Aorta (tissue), 5 donors: ENCODE measurements at regions not wholly inside any gene's neighbourhood (a gene's known extent, or its start where the extent isn't known, plus 50 kb on each side); places are given as distances from the start of the nearest gene placed in this dataset.

Experiments
- ATAC-seq: fragments of 200-7000 bp; cut with Tn5 transposase; one replicate; pipeline ENCODE4 v1.9.1; 2022; ENCODE audit warnings: moderate library complexity; ENCODE audit not compliant: low FRiP score
- DNase-seq, 2 donors: peaks; one replicate each; pipeline ENCODE4 v3.0.0-alpha.2; 2020
- H3K27ac ChIP-seq, 2 donors: one replicate each; pipeline ENCODE4 v1.5.1; 2013; ENCODE audit warnings: low read length in 2 of 2, mild to moderate bottlenecking in 2 of 2, moderate library complexity in 2 of 2, control low read depth in 1 of 2, inconsistent platforms in 1 of 2, low read depth in 1 of 2
- H3K27me3 ChIP-seq, 2 donors: one replicate each; pipeline ENCODE4 v1.6.1; 2013; ENCODE audit warnings: control low read depth in 1 of 2, low read length in 1 of 2, mild to moderate bottlenecking in 1 of 2, moderate library complexity in 1 of 2; ENCODE audit not compliant: insufficient read depth in 2 of 2, control insufficient read depth in 1 of 2
- H3K36me3 ChIP-seq, 2 donors: one replicate each; pipeline ENCODE4 v1.6.1; 2013; ENCODE audit warnings: control low read depth in 1 of 2, low read length in 1 of 2, mild to moderate bottlenecking in 1 of 2; ENCODE audit not compliant: insufficient read depth in 2 of 2, control insufficient read depth in 1 of 2
- H3K4me1 ChIP-seq, 2 donors: one replicate each; pipeline ENCODE4 v1.6.1; 2013; ENCODE audit warnings: low read length in 2 of 2, control low read depth in 1 of 2, mild to moderate bottlenecking in 1 of 2, moderate library complexity in 1 of 2; ENCODE audit not compliant: insufficient read depth in 2 of 2, control insufficient read depth in 1 of 2
- H3K4me3 ChIP-seq, 2 donors: one replicate each; pipeline ENCODE4 v1.5.1; 2013; ENCODE audit warnings: low read length in 2 of 2, control low read depth in 1 of 2, mild to moderate bottlenecking in 1 of 2
- H3K9me3 ChIP-seq: one replicate; pipeline ENCODE4 v1.6.1; 2013; ENCODE audit warnings: mild to moderate bottlenecking, low read length; ENCODE audit not compliant: control insufficient read depth
- WGBS, 2 donors: extraction: QIAGEN DNeasy Blood & Tissue Kit; methylation state at CpG; one replicate each; pipeline ENCODE4 v1.1.7; 2013; 5-methylcytosine and 5-hydroxymethylcytosine counted together
- intact Hi-C, 2 donors: fragments of 100-400 bp; cut with DNase I; formaldehyde crosslinking; loops; one replicate each; pipeline versions ENCODE4 v1.14.2 to v1.15.0; 2022
- donor health status: healthy with polysubstance abuse.
- donor health status: Bipolar disorder and iron deficiency.
- donor health status: DM: no; HTN: no; CAD: no.
- donor health status: DM: no; HTN: no; CAD: no.
- donor health status: DM: yes; HTN: yes; CAD: no.

DNA sequence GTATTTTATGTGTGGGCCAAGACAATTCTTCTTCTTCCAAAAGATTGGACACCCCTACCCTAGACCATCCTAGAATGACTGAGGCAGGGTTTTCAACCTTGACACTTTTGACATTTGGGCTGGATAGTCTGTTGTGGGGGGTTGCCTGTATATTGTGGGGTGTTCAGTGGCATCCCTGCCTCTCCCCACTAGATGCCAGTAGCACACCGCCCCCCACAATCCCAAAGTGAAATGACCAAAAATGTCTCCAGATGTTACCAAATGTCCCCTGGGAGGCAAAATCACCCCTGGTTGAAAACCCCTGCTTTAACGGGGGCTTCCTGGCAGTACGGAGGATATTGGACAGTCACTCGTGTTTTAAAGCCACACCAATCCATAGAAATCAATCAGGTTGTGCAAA is 219.6 kb downstream of the PHETA1 start:
- WGBS, 2 donors: 70 to 75% methylated on average over 4 of the region's 4 CpGs
- DNase-seq (no peak), ATAC-seq (no peak)
- peaks cover 0 to 2% of the 10 kb centered on the region in 2 donors for H3K27me3 ChIP-seq
- intact Hi-C loops: no loop called here
- H3K27ac ChIP-seq: no peak overlapping the region
- no peak overlapping the region for H3K4me3 ChIP-seq
- no peaks in the 10 kb centered on the region for H3K4me1 ChIP-seq
- no peaks in the 10 kb centered on the region for H3K9me3 ChIP-seq
- no peaks in the 10 kb centered on the region for H3K36me3 ChIP-seq

DNA sequence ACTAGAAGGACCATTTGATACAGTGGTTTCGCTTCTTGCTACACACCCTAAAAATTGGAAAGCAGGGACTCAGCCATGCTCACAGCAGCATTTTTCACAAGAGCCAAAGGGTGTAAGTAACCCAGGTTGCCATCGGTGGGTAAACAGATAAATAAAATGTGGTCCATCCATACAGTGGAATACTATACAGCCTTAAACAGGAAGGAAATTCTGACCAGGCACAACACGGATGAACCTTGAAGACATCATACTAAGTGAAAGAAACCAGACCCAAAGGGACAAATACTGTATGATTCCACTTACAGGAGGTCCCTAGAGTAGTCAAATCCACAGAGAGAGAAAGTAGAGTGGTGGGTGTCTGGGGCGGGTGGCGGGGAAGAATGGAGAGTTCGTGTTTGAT is 220.9 kb downstream of the PHETA1 start:
- DNase-seq (no peak), ATAC-seq (no peak)
- WGBS, 2 donors: 94% methylated on average over 6 of the region's 6 CpGs
- Histone ChIP-seq H3K36me3 (no peaks in the 10 kb centered on the region), H3K4me1 (no peaks in the 10 kb centered on the region), H3K27ac (no peak overlapping the region), H3K27me3 (no peaks in the 10 kb centered on the region), H3K4me3 (no peak overlapping the region), H3K9me3 (no peaks in the 10 kb centered on the region)
- intact Hi-C loops: no loop called here

DNA sequence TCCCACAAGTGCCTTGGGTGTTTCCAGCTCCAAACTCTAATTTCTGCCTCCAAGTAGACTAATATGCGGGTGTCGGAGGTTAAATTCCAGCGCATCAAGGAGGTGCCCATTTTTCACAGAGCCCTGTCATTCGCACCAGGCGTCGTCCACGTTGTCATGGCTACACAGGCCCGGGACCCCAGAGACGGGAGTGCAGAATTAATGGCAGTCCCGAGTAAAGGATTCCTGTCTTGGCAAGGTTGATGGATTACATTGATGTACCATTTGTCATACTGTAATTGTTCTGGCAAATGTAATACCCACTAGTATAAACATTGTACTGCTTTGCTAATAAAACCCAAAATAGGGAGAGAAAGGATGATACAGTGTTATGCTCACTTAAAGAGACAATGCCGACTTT is 222.9 kb upstream of the MYL2 start:
- WGBS, 2 donors: 11 to 14% methylated on average over 11 of the region's 11 CpGs
- Histone ChIP-seq H3K27ac (no peak overlapping the region), H3K9me3 (no peaks in the 10 kb centered on the region), H3K36me3 (no peaks in the 10 kb centered on the region), H3K27me3 (no peaks in the 10 kb centered on the region), H3K4me1 (no peaks in the 10 kb centered on the region), H3K4me3 (no peak overlapping the region)
- ATAC-seq (no peak), DNase-seq (no peak)
- intact Hi-C loops: no loop called here

DNA sequence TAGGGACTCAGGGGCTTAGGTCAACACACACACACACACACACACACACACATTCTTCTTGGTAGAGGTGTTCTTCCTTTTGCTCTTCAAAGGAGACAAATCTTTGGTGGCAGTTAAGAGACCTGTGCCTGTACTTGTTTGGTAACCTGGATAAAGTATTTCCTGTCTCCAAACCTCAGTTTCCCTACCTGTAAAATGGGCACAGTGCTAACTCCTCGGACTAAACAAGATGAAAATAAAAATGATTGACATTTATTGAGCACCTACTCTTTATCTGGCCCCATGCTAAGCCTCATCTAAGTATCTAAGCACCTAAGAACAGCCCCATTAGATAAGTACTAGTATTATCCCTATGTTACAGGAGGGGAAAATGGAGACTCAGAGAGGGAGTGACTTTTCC is 220.8 kb upstream of the MYL2 start:
- no peak for ATAC-seq
- H3K27me3 ChIP-seq: no peaks in the 10 kb centered on the region
- WGBS, 2 donors: 77 to 90% methylated on average over 1 of the region's 1 CpG
- no peaks in the 10 kb centered on the region for H3K9me3 ChIP-seq
- H3K4me3 ChIP-seq: no peak overlapping the region
- H3K36me3 ChIP-seq: no peaks in the 10 kb centered on the region
- intact Hi-C loops: no loop called here
- DNase-seq: no peak
- H3K4me1 ChIP-seq: no peaks in the 10 kb centered on the region
- no peak overlapping the region for H3K27ac ChIP-seq

DNA sequence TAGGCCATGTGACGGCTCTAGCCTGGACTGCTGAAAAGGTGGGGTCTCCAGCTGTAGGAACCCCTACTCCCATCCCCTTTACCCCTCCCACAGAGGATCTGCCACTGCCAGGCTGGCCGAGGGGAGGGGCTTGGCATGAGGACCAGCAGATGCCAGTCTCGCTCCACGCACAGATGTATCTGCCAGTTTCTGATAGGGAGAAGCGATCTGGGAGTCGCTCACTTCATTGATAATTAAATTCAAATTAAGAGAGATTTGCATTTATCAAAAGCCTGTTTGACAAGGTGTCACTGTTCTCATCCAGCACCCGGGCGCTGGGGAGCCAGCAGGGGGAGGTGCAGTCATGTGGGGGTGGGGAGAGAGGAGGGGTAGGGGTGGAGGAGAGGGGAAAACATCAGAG is 217.6 kb upstream of the MYL2 start:
- H3K36me3 ChIP-seq: no peaks in the 10 kb centered on the region
- no peaks in the 10 kb centered on the region for H3K4me1 ChIP-seq
- DNase-seq: no peak
- no peaks in the 10 kb centered on the region for H3K27me3 ChIP-seq
- intact Hi-C loops: no loop called here
- no peak overlapping the region for H3K27ac ChIP-seq
- no peak overlapping the region for H3K4me3 ChIP-seq
- no peak for ATAC-seq
- H3K9me3 ChIP-seq: peaks cover 2% of the 10 kb centered on the region
- 54 to 64% methylated on average over 8 of the region's 8 CpGs for WGBS, 2 donors

DNA sequence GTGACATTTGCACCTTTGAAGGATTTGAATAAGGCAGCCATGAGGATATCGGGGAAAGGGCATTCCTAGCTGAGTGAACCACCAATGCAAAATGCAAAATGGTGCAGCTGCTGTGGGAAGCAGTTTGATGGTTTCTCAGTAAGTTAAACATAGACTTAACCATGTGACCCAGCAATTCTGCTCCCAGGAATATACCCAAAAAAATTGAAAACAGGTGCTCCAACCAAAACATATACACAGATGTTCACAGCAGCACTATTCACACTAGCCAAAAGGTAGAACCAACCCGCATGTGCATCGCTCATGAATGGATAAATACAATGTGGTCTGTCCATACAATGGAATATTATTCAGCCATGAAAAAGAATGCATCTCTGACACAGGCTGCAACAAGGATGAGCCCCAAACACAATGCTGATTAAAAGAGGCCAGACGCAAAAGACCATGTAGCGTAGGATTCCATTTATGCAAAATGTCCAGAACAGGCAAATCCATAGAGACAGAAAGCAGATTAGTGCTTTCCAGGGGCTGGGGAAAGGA is 215.0 kb upstream of the MYL2 start:
- 97% methylated on average over 5 of the region's 5 CpGs for WGBS, 2 donors

DNA sequence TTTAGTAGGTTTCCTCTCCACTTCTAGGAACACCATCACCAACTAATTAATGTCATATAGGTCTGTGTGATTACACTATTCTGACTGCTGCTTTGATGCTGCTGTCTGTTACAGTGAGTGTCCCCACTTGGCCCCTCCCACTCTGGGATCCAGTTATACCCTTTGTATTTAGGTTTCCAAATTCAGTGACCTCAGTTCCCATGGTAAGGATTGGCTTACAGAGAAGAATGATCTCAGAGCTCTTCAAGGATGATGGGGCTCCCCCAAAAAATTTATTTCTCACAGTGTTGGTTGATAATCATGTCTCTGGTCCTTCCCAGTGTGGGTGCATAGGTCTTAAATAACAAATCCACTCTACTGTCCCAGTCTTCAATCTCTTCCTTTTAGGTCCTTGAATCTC is 210.0 kb upstream of the MYL2 start:
- Histone ChIP-seq H3K27me3 (peaks cover 0 to 2% of the 10 kb centered on the region in 2 donors), H3K4me1 (no peaks in the 10 kb centered on the region), H3K4me3 (no peak overlapping the region), H3K27ac (no peak overlapping the region), H3K9me3 (peaks cover 2% of the 10 kb centered on the region), H3K36me3 (no peaks in the 10 kb centered on the region)
- no peak for ATAC-seq
- intact Hi-C loops: no loop called here
- no peak for DNase-seq

More for the DNA sequence above, 215.0 kb upstream of the MYL2 start:
- Histone ChIP-seq H3K9me3 (peaks cover 2% of the 10 kb centered on the region), H3K4me1 (no peaks in the 10 kb centered on the region), H3K36me3 (no peaks in the 10 kb centered on the region), H3K27me3 (no peaks in the 10 kb centered on the region), H3K4me3 (no peak overlapping the region), H3K27ac (no peak overlapping the region)
- no peak for ATAC-seq
- no peak for DNase-seq
- intact Hi-C loops: no loop called here

DNA sequence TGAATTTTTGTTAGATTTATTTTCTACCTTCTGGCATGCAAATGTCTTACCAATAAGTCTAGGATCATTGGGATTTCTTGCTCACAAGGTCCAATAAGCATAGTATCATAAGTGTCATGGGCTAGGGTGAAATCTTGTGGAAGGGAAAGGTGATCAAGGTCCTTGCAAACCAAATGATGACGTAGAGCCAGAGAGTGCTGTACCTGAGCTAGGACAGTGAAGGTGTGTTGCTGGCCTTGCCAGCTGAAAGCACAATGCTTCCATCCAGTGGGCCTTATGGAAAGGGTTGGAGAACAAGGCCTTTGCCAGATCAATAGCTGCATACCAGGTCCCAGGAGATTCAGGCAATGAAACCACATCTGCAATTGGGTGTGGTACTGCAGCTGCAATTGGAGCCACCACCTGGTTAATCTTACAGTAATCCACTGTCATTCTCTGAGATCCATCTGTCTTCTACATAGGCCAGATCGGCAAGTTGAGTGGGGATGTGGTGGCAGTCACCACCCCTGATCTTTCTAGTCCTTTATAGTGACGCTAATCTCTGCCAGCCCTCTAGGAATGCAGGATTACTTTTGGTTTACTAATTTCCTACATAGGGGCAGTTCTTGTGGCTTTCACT is 208.9 kb upstream of the MYL2 start:
- DNase-seq (no peak), ATAC-seq (no peak)
- Histone ChIP-seq H3K27me3 (peaks cover 0 to 2% of the 10 kb centered on the region in 2 donors), H3K4me1 (no peaks in the 10 kb centered on the region), H3K27ac (no peak overlapping the region), H3K36me3 (no peaks in the 10 kb centered on the region), H3K4me3 (no peak overlapping the region), H3K9me3 (no peaks in the 10 kb centered on the region)
- intact Hi-C loops: no loop called here
- 84% methylated on average over 3 of the region's 3 CpGs for WGBS, 2 donors

DNA sequence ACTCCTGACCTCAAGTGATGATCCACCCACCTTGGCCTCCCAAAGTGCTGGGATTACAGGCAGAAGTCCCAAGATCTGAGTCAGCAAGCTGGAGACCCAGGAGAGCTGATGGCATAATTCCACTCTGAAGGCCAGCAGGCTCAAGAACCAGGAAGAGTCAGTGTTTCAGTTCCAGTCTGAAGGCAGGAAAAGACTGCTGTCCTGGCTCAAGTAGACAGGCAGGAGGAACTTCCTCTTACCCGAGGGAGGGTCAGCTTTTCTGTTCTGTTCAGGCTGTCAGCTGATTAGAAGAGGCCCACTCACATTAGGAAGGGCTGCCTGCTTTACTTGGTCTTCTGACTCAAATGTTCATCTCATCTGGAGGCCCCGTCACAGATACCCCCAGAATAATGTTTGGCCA is 206.0 kb upstream of the MYL2 start:
- H3K4me3 ChIP-seq: no peak overlapping the region
- no peaks in the 10 kb centered on the region for H3K4me1 ChIP-seq
- H3K36me3 ChIP-seq: no peaks in the 10 kb centered on the region
- no peaks in the 10 kb centered on the region for H3K9me3 ChIP-seq
- intact Hi-C loops: no loop called here
- no peak overlapping the region for H3K27ac ChIP-seq
- 53% methylated on average over 2 of the region's 2 CpGs for WGBS, 2 donors
- peaks cover 0 to 2% of the 10 kb centered on the region in 2 donors for H3K27me3 ChIP-seq
- DNase-seq: peak in 1 of 2 donors; percentile 50
- no peak for ATAC-seq
